GM18499 (cell line): ENCODE measurements at regions not wholly inside any gene's neighbourhood (a gene's known extent, or its start where the extent isn't known, plus 50 kb on each side); places are given as distances from the start of the nearest gene placed in this dataset.
A peak's percentile ranks its signal among the peaks of the same experiment; 100 is the strongest.

ENCODE experiments used
- ATAC-seq: cut with Tn5 transposase; IDR thresholded peaks from one replicate; pipeline ENCODE4 v1.9.1; 2021; ENCODE audit warnings: moderate number of reproducible peaks; ENCODE audit not compliant: insufficient read depth, unreplicated experiment

DNA sequence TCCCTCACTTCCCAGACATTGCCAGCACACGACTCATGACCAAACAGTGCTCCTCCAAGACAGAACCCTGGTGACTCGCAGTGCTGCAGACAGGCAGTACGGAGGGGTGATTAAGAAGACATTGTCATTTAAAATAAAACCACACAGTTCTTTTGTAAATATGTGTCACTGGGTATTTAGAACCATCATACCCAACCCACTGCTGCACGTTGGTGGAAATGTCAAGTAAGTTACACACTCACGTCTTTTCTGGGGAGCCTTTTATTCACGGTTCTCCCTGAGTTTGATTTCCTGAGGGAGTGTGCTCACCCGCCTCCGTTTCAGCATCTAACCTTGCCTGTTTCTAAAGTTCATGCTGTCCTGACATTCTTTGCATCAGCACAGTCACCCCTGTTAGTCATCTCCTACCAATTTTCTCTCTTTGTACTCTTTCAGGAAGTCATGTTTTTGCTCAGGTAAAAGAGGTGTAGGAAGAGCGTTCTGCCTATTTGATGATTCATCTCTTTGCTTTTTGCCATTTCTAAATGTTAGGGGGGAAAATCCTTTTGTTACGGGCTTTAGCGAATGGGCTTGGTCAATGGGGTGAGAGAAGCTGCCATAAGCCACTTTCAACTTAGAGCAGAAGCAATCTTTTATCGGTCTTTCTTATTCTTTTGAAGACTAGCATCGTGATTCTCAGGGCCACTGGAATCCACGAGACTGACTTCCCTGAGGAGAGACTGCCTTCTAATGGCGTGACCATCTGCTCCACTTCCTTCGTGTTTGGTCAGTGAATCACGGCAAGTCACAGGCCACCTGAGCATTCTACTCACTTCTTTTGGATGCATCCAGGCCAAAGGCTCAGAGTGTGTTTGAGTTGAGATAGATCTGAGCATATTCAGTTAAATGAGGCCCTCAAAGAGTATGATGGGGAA, 512.8 kb upstream of the JARID2 start:
- no peak for ATAC-seq

DNA sequence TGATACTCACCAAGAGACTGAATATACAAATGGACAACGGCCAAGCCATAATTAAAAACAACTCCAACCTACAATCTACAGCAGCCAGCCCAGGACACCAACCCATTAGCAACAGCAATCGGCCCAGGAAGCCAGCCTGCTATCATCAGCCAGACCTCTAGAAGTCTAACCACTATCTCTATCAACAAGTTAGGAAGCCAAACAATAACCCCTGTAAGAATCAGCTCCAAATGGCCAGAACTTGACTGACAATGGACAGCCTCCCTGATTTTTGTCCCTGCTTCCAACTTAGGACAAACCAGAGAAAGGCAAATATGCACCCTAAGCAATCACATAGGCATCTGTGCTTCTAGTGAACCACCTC, 511.8 kb upstream of the JARID2 start:
- ATAC-seq = no peak

DNA sequence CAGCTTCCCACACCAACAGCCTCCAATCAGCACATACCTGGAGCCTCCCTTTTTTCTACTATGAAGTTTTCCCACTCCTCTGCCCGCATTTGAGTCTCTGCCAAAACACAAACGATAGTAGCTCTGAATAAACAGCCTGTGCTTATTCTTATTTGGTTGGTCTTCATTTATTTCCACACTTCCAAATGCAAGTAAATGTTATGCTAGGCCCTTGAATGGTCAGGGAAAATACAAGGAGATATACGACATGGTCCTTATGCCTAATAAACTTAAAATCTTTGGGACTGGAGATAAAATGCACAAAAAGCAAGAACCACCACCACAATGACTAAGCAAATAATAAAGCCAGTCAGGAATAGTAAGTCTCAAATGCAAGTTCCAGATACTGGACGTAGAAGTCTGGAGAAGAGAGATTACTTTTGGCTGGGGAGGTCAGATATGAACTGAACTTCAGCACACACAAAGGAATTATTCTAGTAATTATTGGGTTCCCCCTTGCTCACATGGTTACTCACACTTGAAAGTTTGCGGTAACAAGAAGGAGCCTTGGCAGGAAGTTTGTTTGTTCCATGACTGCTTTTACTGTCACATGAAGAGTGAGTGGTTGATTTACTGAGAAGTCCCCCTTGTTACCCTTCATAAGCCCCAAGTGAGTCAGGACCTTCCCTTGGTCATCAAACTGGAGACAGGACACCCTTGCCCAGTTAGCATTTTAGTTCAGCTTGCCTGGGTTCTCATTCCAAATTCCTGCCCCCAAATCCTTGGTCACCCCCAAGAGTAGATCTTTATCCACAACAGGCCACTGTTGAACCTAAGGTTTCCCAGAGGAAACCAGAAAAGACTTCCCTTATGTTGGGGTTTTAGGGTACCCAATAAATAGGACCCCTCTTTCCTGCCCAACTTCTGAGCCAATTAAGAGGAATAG, 511.2 kb upstream of the JARID2 start:
- ATAC-seq = peak; percentile 67

DNA sequence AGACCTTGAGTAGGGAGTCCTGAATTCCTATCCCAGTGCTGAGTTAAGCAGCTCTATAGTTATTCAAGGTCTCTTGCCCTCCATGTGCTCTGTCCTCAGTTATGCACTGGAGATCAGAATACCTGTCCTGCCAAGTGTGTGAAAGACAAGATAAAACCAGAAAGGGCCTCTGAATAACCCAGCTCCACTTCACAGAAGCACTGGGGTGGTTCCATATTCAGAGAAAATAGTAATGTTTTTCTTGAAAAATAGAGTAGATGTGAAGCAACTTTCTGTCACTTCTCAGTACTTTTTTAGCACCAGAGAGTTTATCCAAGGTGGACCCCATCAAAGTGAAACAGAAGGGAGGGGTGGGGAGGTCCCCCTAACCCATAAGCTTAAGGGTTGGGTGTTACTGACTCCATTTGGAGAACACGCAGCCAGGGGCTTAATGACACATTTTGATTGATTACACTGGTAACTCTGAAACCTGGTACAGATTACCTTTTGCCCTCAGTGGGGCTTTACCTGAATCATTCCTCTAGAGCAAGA, 509.8 kb upstream of the JARID2 start:
- no peak for ATAC-seq

DNA sequence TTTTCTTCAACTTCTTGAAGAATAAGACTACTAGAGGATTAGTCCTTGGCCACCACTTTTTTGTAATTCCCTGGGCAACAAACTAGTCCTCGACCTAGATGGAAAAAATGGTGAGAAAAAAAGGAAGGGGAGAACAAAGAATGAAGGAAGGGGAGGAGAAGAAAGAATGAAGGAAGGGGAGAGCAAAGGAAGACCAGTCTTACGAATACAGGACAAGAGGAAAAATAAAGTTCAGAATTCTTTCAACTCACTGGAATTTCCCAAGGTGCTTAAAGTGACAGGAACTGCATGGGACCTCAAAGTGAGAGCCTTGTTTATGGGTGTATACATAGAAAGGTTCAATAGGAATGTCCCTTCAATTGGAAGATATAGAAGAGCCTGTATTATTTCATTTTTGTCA, 509.3 kb upstream of the JARID2 start:
- ATAC-seq = no peak

DNA sequence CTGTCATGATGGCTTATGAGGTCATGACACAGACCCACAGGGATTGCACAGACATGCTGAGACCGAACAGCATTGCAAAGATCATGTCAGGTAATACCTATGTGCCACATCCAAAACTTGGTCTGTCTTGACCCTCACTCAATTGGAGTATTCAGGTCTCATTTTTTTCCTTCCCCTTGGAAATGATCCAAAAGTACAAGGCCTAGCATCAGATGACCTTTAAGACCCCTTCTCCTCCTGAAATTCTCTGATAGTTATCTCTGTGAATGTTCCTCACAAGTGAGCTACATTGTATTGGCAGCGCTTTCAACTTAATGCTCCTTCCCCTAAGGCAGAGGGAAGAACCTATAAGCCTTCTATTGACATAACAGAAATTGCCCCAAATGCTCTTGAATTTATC, 507.4 kb upstream of the JARID2 start:
- no peak for ATAC-seq

DNA sequence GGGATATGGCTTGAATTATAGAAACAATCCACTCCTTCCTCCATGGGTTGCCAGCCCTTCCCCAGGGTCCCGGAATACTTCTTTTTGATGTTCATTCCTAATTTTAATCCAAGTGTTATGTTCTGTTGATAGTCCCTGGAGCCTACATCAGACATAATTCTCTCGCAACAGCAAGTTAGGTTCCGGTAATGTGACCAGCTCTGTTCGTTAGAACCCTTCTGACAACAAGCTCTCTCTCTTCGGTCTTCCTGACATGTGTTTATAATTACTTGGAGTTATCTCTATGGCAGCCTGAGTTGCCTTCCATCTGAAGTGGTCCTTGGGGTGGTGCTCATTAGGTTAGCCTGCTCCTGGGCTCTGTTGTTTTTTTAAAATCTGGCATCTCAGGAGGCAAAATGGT, 506.9 kb upstream of the JARID2 start:
- no peak for ATAC-seq

DNA sequence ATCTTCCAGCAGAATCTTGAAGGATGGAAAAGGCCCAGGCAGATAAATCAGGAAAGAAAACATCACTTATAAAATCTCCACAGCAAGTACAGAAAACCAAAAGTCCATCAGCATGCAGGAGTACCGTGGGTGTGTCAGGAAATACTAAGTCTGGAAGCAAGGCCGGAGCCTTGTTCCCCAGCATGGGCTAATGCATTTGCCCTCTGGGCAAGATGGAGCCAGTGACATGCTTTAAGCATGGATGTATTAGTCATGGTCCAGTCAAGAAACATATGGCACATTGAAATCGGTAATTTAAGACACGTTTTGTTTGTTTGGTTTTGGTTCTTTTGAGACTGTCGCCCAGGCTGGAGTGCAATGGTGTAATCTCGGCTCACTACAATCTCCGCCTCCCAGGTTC, 506.0 kb upstream of the JARID2 start:
- ATAC-seq = no peak

DNA sequence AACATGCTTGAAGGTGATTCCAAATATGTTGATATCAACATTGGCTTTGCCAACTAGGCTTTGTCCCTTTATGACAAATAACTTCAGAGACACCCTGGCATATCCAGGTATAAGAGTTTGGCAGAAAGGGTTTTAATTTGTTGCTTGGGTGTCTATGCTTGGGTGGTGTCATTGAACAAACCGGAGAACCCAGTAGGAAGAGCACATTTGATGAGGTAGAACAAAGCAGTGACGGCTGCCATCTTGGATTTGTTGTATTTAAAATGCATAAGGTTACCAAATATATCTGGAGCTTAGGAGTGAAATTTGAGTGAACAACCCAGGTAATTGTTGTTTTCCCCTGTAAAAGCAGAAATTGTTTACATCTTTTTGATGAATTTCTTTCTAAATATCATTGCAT, 503.7 kb upstream of the JARID2 start:
- no peak for ATAC-seq

DNA sequence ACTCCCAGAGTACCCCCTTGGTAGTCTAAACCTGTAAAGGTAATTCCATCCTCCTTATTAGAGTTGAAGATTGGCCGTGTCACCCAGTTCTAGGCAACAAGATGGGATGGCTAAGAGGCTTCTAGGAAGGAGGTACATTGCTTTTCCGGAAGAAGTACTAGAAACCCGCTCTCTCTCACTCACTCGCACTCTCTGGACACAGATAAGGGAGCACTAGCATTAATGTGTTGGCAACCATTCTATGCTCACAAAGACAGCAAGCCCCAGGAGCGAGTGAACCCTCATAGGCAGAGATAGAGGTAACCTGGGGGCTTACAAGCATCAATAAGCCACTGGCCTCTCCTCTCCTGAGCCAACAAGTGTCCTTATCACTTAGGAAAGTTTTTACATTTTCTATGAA, 503.2 kb upstream of the JARID2 start:
- no peak for ATAC-seq

DNA sequence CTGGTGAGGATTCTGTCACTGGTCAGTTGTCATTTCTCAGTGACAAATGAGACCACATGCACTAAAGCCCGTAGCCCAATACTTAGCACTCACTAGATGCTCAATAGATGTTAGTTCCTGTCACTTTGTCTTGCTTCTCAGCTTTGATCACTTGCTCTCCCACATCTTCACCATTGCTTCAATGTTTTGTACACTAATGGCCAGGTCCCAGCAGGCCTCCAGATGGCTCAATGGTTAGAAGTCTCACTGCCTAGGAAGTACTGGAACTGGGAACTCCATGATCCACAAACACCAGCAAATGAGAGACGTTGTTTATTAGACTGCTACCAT, 502.8 kb upstream of the JARID2 start:
- no peak for ATAC-seq

DNA sequence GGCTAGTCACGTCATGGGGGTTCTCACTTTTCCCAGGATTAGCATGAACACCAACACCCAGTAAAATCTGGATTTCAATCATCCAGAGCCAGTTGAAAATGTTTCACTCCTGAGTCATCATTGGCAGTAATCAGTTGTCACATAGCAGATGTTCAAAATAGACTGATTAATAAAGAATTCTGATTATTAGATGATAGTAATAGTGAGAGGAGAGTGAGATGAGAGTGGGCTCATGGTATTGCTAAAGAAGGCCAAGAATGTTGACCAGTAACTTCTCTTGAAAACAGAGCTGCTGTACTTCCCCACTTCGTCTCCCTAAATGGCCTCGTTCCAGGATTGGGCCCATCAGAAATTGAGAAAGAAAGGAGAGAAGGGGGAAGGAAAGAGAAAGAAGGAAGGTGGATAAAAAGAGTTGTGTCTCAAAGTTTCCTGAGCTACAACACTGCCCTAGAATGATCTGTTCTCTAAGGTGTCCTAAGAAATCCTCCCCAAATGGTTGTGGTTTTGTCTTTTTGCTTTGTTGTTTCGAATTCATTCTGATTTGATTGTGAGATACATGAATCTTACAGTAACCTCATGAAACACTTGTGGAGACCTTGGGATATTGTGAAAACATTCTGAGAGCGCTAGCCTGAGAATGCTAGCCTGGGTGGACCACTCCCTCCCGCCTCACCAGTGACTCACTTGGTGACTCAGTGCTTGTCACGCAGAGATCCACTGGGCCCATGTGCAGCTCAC, 502.2 kb upstream of the JARID2 start:
- no peak for ATAC-seq

DNA sequence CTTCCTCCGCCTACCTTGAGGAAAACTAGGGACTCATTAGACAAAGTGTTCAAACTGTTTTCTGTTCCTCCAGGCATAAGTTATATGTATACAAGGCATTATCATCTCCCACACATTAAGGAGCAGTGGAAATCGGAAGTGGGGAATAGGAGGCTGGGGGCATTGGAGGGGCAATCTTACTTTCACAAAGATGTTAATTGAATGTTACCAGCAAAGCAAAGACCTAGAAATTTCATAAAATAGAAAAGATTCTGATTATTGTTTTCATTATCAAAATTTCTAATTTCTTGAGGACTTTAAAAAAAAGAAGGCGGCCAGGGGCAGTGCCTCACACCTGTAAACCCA, 501.7 kb upstream of the JARID2 start:
- ATAC-seq = no peak

DNA sequence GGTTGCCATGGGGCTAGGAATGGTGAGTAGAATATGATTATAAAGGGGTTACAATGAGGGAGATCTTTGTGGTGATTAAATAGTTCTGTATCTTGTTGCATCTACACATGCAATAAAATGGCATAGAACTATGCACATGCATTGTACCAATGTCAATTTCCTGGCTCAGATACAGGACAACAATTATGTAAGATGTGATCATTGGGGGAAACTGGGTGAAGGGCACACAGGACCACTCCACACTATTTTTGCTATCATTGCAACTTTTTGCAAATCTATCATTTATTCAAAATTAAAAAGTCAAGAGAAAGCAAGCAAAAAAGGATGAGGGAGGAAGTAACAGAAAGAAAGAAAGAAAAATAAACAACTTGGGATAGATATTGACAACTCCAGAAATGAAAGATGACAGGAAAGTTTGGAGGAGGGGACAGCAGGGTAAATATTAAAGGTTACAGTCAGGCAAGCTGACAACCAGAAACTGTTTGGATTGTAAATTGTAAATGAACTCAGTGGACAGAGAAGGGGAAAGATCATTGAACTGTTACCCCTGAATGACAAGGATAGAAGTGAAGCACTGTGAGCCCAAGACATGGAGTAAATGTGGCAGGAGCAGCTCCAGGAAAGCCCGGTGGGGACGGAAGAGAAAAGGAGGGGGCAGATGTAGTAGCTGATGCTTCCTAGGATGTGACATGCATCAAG, 499.6 kb upstream of the JARID2 start:
- ATAC-seq = no peak

DNA sequence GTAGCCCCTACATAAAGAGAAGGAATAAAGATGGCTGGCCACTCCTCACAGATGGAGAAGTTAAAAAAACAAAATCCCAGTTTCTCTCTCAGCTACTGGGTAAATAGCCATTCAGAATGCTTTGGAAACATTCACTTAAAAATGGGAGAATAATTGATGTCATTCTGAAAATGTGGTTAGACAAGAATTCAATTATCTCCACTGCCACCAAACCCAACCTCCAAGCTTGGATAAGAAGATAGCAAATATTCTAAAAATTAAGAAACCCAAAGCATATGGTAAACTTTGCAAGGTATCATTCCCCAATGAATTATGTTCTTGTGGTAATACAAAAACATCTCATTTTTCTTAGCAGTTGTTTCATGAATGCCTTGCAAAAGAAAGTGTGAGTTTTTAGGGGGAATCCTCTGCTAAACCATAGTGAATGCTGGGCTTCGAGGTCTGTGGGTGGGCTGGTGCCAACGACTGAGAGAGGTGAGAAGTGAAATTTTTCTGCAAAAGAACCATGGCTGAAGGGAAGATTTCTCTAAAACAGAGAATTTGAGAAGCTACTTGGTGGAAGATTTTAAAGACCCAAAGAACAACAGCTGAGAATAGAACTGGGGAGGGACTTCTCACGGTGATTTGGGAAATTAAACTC, 497.9 kb upstream of the JARID2 start:
- no peak for ATAC-seq

DNA sequence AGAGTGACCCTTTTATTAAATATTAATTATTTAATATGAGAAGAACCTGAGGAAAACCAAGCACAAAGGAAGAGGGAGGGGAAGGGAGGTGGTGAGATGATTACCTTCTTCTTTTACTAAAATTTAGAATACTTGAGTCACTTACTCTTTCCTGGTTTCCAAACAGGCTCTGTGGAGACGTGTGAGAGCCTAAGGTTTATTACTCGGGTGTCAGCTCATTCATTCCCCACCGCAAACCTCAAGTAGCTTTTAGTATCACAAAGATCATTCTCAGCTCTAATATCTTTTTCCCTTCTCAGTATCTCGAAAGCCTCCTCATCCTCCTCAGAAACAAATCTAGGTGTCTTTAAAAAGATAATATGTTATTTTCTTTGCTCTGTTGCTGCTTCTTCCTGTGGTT, 497.2 kb upstream of the JARID2 start:
- no peak for ATAC-seq

DNA sequence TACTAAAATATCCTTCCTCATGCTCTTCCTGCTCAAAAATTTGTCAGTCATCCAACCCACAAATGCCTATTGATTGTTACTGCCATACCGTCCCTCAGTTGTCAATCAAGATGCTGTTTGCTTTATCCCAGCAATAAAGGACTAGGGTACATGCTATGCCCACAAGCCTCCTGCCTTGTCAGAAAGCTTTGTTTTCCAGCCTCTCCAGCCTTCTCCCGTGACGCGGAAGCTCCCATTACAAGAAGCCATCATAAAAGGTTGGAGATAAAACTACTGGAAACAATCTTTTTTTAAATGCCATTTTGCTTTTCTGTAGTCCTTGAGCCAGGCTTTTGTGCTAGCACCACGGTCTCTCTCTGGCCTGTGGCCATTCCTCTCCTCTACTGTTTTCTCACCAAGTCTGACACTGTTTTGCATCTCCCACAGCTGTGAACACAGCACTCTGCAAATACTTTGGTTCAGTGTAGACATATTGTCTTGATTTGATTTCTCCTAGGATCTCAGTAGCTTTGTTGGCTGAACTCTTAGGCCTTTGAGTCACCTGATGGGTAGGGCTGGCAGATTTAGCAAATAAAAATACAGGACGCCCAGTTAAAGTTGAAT, 495.7 kb upstream of the JARID2 start:
- ATAC-seq = no peak

DNA sequence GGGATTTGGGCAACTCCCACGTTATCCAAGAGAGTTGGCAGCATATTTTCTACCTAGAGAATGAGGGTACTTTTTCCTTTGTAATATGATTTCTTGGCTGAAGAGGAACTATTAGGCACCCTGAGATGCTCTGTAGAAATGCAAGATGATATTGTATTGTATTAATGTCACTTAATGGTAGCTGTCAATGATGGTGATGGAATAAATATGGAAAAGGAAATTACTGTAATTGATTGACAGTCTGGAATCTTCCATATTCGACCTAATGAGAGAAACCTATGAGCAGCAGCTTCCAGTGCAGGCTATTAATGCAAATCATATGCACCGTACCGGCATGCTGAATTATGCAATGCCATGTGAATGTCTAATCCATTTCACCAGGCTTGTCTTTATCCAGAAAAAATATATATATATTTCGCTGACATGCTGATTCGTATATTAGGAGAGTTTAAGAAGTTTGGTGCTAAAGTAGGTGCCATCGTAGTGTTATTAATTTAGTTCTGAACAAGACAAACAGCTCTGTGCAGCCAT, 494.2 kb upstream of the JARID2 start:
- no peak for ATAC-seq
